Activated CD8-positive, alpha-beta T cell treated with anti-CD3 and anti-CD28 coated beads for 36 hours (primary cell): ENCODE measurements at regions not wholly inside any gene's neighbourhood (a gene's known extent, or its start where the extent isn't known, plus 50 kb on each side); places are given as distances from the start of the nearest gene placed in this dataset.

Experiments
- ATAC-seq: fragments of 200-7000 bp; cut with Tn5 transposase; one replicate; pipeline ENCODE4 v1.10.0; 2021; ENCODE audit warnings: mild to moderate bottlenecking, moderate library complexity
- CTCF ChIA-PET: fragments of 350-600 bp; sonication (Branson Sonifier 250); formaldehyde crosslinking; loops from one replicate; lab custom pipeline; 2021; ENCODE audit warnings: antibody characterized with exemption; lab: Charles Lee
- POLR2A ChIA-PET: fragments of 350-600 bp; sonication (Branson Sonifier 250); formaldehyde crosslinking; loops from one replicate; lab custom pipeline; 2021; ENCODE audit warnings: antibody characterized with exemption; lab: Charles Lee
- DNase-seq: peaks from one replicate; pipeline ENCODE4 v3.0.0-alpha.2; 2020
- H3K27ac Mint-ChIP-seq: one replicate; pipeline ENCODE4 v1.8.0; 2021; ENCODE audit warnings: mild to moderate bottlenecking, mixed read lengths
- H3K27me3 Mint-ChIP-seq: one replicate; pipeline ENCODE4 v1.8.0; 2021; ENCODE audit warnings: mixed read lengths
- H3K36me3 Mint-ChIP-seq: one replicate; pipeline ENCODE4 v1.8.0; 2021; ENCODE audit warnings: low read depth, mixed read lengths
- H3K4me1 Mint-ChIP-seq: one replicate; pipeline ENCODE4 v1.8.0; 2021; ENCODE audit warnings: low read depth, mixed read lengths
- H3K4me3 Mint-ChIP-seq: one replicate; pipeline ENCODE4 v1.8.0; 2021; ENCODE audit warnings: mild to moderate bottlenecking, moderate library complexity, mixed read lengths
- H3K9me3 Mint-ChIP-seq: one replicate; pipeline ENCODE4 v1.8.0; 2021; ENCODE audit warnings: mixed read lengths
- CTCF ChIP-seq: fragments of 200-600 bp; IDR thresholded peaks from one replicate; pipeline ENCODE4 v1.8.0; 2022; ENCODE audit warnings: antibody characterized with exemption, mild to moderate bottlenecking
- intact Hi-C: fragments of 100-400 bp; cut with micrococcal nuclease; formaldehyde crosslinking; loops from one replicate; pipeline ENCODE4 v1.10.0; 2022

GRCh38 chr4:3661989-3662388 lies 104.2 kb upstream of the ADRA2C start:
- H3K4me3 Mint-ChIP-seq = no peak overlapping the region
- intact Hi-C loops = no loop called here
- POLR2A ChIA-PET = no interaction called here
- peaks cover 5% of the 10 kb centered on the region for H3K27me3 Mint-ChIP-seq
- H3K4me1 Mint-ChIP-seq = no peaks in the 10 kb centered on the region
- no peaks in the 10 kb centered on the region for H3K36me3 Mint-ChIP-seq
- no peak for DNase-seq
- no peak for TF ChIP-seq CTCF
- no peak overlapping the region for H3K27ac Mint-ChIP-seq
- no peaks in the 10 kb centered on the region for H3K9me3 Mint-ChIP-seq
- CTCF ChIA-PET = no interaction called here
- no peak for ATAC-seq

GRCh38 chr4:3660928-3661515 lies 105.2 kb upstream of the ADRA2C start:
- ATAC-seq = no peak

DNA sequence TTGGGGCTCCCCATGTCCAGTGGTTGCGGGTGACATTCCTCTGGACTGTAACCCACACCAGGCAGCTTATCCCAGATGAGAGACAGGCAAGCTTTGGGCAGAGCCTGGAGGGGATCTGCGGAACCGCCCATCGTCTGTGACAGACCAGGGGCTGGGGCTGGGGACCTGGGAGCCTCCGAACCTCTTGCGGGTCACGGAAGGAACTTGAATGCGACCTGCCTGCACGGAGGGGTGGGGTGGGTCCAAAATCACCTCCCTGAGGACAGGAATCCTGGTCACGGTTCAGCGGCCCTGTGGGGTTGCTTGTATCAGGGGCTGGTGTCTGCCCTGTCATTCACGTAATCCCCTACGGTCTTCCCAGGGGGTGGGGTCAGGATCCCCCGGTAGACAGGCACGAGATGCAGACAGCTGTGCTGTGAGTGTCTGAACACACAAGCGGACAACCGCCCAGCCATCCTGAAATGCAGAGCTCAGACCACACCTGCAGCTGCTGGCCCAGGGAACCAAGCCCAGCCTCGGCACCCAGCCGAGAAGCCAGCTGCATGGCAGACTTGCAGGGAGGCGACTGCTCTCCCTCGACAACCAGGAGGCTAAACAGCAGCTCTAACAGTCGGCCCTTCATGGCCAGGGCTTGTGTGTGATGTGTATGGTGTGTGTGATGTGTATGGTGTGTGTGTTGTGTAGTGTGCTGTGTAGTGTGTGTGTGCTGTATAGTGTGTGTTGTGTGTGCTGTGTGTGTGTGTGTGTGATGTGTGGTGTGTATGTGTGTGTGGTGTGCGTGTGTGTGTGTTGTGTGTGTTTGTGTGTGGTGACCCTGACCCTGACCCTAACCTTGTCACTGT lies 105.9 kb upstream of the ADRA2C start:
- CTCF ChIA-PET = no interaction called here
- H3K9me3 Mint-ChIP-seq = no peaks in the 10 kb centered on the region

More at GRCh38 chr4:3660928-3661515, 105.2 kb upstream of the ADRA2C start:
- no peaks in the 10 kb centered on the region for H3K9me3 Mint-ChIP-seq
- H3K4me1 Mint-ChIP-seq = no peaks in the 10 kb centered on the region
- H3K4me3 Mint-ChIP-seq = no peak overlapping the region
- H3K27ac Mint-ChIP-seq = no peak overlapping the region
- no peaks in the 10 kb centered on the region for H3K36me3 Mint-ChIP-seq
- no peak for TF ChIP-seq CTCF
- intact Hi-C loops = no loop called here
- ChIA-PET CTCF (no interaction called here), POLR2A (no interaction called here)
- no peak for DNase-seq
- peaks cover 10% of the 10 kb centered on the region for H3K27me3 Mint-ChIP-seq

DNA sequence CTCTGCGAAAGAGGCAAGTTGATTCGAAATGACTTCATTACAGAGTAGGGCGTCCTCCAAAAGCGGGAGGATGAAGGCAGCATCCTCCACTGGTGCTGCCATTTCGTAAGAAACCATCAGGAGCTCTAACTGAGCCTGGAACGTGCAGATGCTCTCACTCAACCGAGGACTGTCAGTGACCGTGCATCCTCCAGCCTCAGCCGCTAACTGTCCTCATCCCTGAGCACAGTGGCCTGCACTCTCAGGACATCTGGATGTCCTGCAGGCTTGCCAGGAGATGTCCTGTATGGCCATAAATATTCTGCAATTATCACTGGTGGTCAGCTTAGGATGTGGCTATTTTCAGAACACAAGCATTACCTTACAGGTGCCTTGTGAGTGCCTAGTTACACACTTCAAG lies 107.1 kb upstream of the ADRA2C start:
- peaks cover 11% of the 10 kb centered on the region for H3K27me3 Mint-ChIP-seq
- ChIA-PET CTCF (no interaction called here), POLR2A (no interaction called here)
- no peaks in the 10 kb centered on the region for H3K9me3 Mint-ChIP-seq
- no peak for ATAC-seq
- TF ChIP-seq CTCF = no peak
- no peak overlapping the region for H3K4me3 Mint-ChIP-seq
- H3K36me3 Mint-ChIP-seq = no peaks in the 10 kb centered on the region
- DNase-seq = no peak
- intact Hi-C loops = no loop called here
- H3K27ac Mint-ChIP-seq = no peak overlapping the region
- no peaks in the 10 kb centered on the region for H3K4me1 Mint-ChIP-seq

More for the DNA sequence above, 105.9 kb upstream of the ADRA2C start:
- H3K4me3 Mint-ChIP-seq = no peak overlapping the region
- peaks cover 11% of the 10 kb centered on the region for H3K27me3 Mint-ChIP-seq
- POLR2A ChIA-PET = no interaction called here
- no peak overlapping the region for H3K27ac Mint-ChIP-seq
- TF ChIP-seq CTCF = no peak
- ATAC-seq (no peak), DNase-seq (no peak)
- intact Hi-C loops = no loop called here
- H3K36me3 Mint-ChIP-seq = no peaks in the 10 kb centered on the region
- H3K4me1 Mint-ChIP-seq = no peaks in the 10 kb centered on the region

GRCh38 chr4:3658530-3658913 lies 107.7 kb upstream of the ADRA2C start:
- Mint-ChIP-seq H3K27ac (no peak overlapping the region), H3K9me3 (no peaks in the 10 kb centered on the region), H3K36me3 (no peaks in the 10 kb centered on the region), H3K4me1 (no peaks in the 10 kb centered on the region), H3K4me3 (no peak overlapping the region), H3K27me3 (peaks cover 11% of the 10 kb centered on the region)
- no peak for TF ChIP-seq CTCF
- ChIA-PET CTCF (no interaction called here), POLR2A (no interaction called here)
- intact Hi-C loops = no loop called here
- no peak for DNase-seq
- ATAC-seq = no peak
